Keratinocyte (primary cell): ENCODE measurements at regions not wholly inside any gene's neighbourhood (a gene's known extent, or its start where the extent isn't known, plus 50 kb on each side); places are given as distances from the start of the nearest gene placed in this dataset.

Experiments used
- DNase-seq: peaks from one replicate; pipeline ENCODE4 v3.0.0-alpha.2; 2011; ENCODE audit warnings: low read depth, missing footprints, low spot score
- FAIRE-seq: peaks from 2 replicates; lab custom pipeline; 2011; peaks lifted over from hg19 to GRCh38; lab: Jason Lieb, UNC
- H2AFZ ChIP-seq: 2 replicates; pipeline ENCODE4 v1.6.0; 2012; ENCODE audit warnings: low read length, control low read depth, inconsistent platforms; ENCODE audit not compliant: control insufficient read depth
- H3K27ac ChIP-seq: 2 replicates; pipeline ENCODE4 v1.5.1; 2011; ENCODE audit warnings: low read length; ENCODE audit not compliant: control insufficient read depth, insufficient read depth
- H3K27me3 ChIP-seq: 3 replicates; pipeline ENCODE4 v1.6.0; 2011; ENCODE audit warnings: low read length; ENCODE audit not compliant: control insufficient read depth, insufficient read depth; ENCODE audit errors: extremely low read depth
- H3K36me3 ChIP-seq, 2 experiments: 2 replicates in 1 of 2; 3 replicates in 1 of 2; pipeline ENCODE4 v1.5.1; 2011; ENCODE audit warnings: low read length in 2 of 2, mild to moderate bottlenecking in 1 of 2; ENCODE audit not compliant: control insufficient read depth in 2 of 2, insufficient read depth in 2 of 2; ENCODE audit errors: extremely low read depth in 1 of 2
- H3K4me1 ChIP-seq: 3 replicates; pipeline ENCODE4 v1.5.1; 2011; ENCODE audit warnings: low read length; ENCODE audit not compliant: control insufficient read depth, insufficient read depth; ENCODE audit errors: extremely low read depth
- H3K4me2 ChIP-seq: 3 replicates; pipeline ENCODE4 v1.6.0; 2011; ENCODE audit warnings: low read depth, low read length; ENCODE audit not compliant: control insufficient read depth, insufficient read depth; ENCODE audit errors: extremely low read depth
- H3K4me3 ChIP-seq, 3 experiments: fragments of 200-600 bp in 1 of 3; sonication (generic) in 1 of 3; 2 replicates in 2 of 3; 3 replicates in 1 of 3; pipeline ENCODE4 v1.5.1; 2011 to 2016; ENCODE audit warnings: low read length in 3 of 3, mild to moderate bottlenecking in 3 of 3, control low read depth in 2 of 3, inconsistent platforms in 1 of 3, low read depth in 1 of 3, mixed read lengths in 1 of 3, mixed run types in 1 of 3, moderate library complexity in 1 of 3; ENCODE audit not compliant: control insufficient read depth in 2 of 3, insufficient read depth in 2 of 3; ENCODE audit errors: extremely low read depth in 1 of 3
- H3K79me2 ChIP-seq: 2 replicates; pipeline ENCODE4 v1.6.0; 2012; ENCODE audit warnings: low read length; ENCODE audit not compliant: control insufficient read depth, insufficient read depth
- H3K9ac ChIP-seq: 3 replicates; pipeline ENCODE4 v1.6.0; 2011; ENCODE audit warnings: low read length; ENCODE audit not compliant: control insufficient read depth, insufficient read depth; ENCODE audit errors: extremely low read depth
- H3K9me1 ChIP-seq: 3 replicates; pipeline ENCODE4 v1.6.0; 2011; ENCODE audit warnings: low read length; ENCODE audit not compliant: control insufficient read depth, insufficient read depth; ENCODE audit errors: extremely low read depth
- H3K9me3 ChIP-seq: 2 replicates; pipeline ENCODE4 v1.5.1; 2012; ENCODE audit warnings: low read depth, low read length; ENCODE audit not compliant: control insufficient read depth
- H4K20me1 ChIP-seq: 3 replicates; pipeline ENCODE4 v1.6.0; 2011; ENCODE audit warnings: low read length; ENCODE audit not compliant: control insufficient read depth, insufficient read depth; ENCODE audit errors: extremely low read depth
- CTCF ChIP-seq, 3 experiments: IDR thresholded peaks in 1 of 3; conservative IDR thresholded peaks in 1 of 3; optimal IDR thresholded peaks in 1 of 3; 2 replicates in 2 of 3; 3 replicates in 1 of 3; pipeline versions ENCODE3 to v1.5.1; 2011; ENCODE audit warnings: low read length in 3 of 3, mild to moderate bottlenecking in 3 of 3, moderate library complexity in 2 of 3, control low read depth in 1 of 3, inconsistent platforms in 1 of 3; ENCODE audit not compliant: insufficient read depth in 2 of 3; ENCODE audit errors: extremely low read depth in 1 of 3
- EZH2 ChIP-seq: IDR thresholded peaks from one replicate; pipeline ENCODE4 v1.6.1; 2012; ENCODE audit warnings: inconsistent platforms, mild to moderate bottlenecking, low read length, moderate library complexity
- dilution Hi-C: fragments of 300-500 bp; cut with MboI; formaldehyde crosslinking; loops from one replicate; pipeline ENCODE4 v1.7.0; 2020; ENCODE audit warnings: low sequenced_read_pairs; ENCODE audit not compliant: extremely low pct_ligation_motif_present

GRCh38 chr2:225797394-225797793 is 397.9 kb downstream of the NYAP2 start:
- Histone ChIP-seq H3K27me3 (no peaks in the 10 kb centered on the region), H3K4me1 (no peaks in the 10 kb centered on the region), H3K4me3 (no peak overlapping the region), H3K79me2 (no peaks in the 10 kb centered on the region), H3K9me3 (no peaks in the 10 kb centered on the region), H3K9me1 (no peaks in the 10 kb centered on the region), H3K27ac (no peak overlapping the region), H2AFZ (no peak overlapping the region), H3K36me3 (no peaks in the 10 kb centered on the region), H3K4me2 (no peak overlapping the region), H4K20me1 (no peaks in the 10 kb centered on the region), H3K9ac (no peak overlapping the region)
- dilution Hi-C loops: no loop called here
- DNase-seq (no peak), FAIRE-seq (no peak)
- TF ChIP-seq CTCF (optimal IDR thresholded peaks at IDR 0.05 in 1 of 3, IDR thresholded peaks at IDR 0.05 in 1 of 3, conservative IDR thresholded peaks at IDR 0.05 in 1 of 3; ENCODE audit: extremely low read depth in 1 of 3, insufficient read depth in 2 of 3, low read length in 3 of 3) (no peak), EZH2 (no peak)

- no peaks in the 10 kb centered on the region for H3K4me1 ChIP-seq
- no peak overlapping the region for H3K4me2 ChIP-seq
- no peak overlapping the region for H3K27ac ChIP-seq
- DNase-seq (no peak), FAIRE-seq (no peak)
- no peaks in the 10 kb centered on the region for H3K36me3 ChIP-seq
- H3K9me3 ChIP-seq: no peaks in the 10 kb centered on the region
- dilution Hi-C loops: no loop called here
- no peak overlapping the region for H3K9ac ChIP-seq
- H3K9me1 ChIP-seq: no peaks in the 10 kb centered on the region
- TF ChIP-seq CTCF (optimal IDR thresholded peaks at IDR 0.05 in 1 of 3, IDR thresholded peaks at IDR 0.05 in 1 of 3, conservative IDR thresholded peaks at IDR 0.05 in 1 of 3; ENCODE audit: extremely low read depth in 1 of 3, insufficient read depth in 2 of 3, low read length in 3 of 3) (no peak), EZH2 (no peak)
- no peaks in the 10 kb centered on the region for H3K79me2 ChIP-seq
- H2AFZ ChIP-seq: no peak overlapping the region
- no peak overlapping the region for H3K4me3 ChIP-seq
- H4K20me1 ChIP-seq: no peaks in the 10 kb centered on the region
- H3K27me3 ChIP-seq: no peaks in the 10 kb centered on the region
These were observed 395.3 kb downstream of the NYAP2 start for GRCh38 chr2:225794652-225795400.
